Stimulated activated CD4-positive, alpha-beta T cell treated with anti-CD3 and anti-CD28 coated beads, Interleukin-15, amount 100 ng/mL, for 1 hour (primary cell): ENCODE measurements at regions not wholly inside any gene's neighbourhood (a gene's known extent, or its start where the extent isn't known, plus 50 kb on each side); places are given as distances from the start of the nearest gene placed in this dataset.
"Not testable (repeated sequence)": the region's sequence is repeated elsewhere in the genome, so short reads cannot be mapped to it uniquely, and the experiment has no call there.

ENCODE experiments used
- DNase-seq, 2 donors: peaks; one replicate each; pipeline ENCODE4 v3.0.0-alpha.2; 2020; ENCODE audit warnings: low read depth in 1 of 2, low spot score in 1 of 2

DNA sequence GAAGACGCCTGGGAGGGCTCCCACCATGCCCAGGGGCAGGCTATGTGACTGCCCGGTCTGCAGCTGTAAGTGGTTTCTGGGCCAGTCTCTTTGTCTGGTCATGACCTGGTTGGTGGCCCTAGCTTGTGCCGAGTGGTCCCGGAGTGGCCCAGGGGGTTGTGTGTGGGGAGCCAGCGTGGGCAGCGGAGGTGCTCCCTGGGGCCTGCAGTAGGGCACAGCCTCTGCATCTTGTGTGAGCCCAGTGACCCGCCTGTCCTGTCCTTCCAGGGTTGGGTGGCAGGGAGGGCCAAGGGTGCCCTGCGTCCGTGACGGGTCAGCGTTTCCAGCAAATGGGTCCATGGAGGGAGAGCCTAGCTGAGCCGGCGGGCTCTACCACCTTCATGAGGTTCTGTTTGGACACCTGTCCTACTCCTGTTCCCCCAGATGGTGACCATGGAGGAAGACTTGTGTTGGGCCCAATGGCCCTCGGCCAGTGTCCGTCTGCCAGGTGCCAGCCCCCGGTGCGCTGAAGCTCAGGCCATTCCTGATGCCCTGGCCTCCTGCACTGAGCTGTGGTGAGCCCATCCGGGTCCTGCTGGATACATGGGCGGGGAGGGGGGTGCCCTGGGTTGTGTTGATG, 215.4 kb downstream of the SNRPN start:
- DNase-seq: peak in 1 of 2 donors; percentile 1

DNA sequence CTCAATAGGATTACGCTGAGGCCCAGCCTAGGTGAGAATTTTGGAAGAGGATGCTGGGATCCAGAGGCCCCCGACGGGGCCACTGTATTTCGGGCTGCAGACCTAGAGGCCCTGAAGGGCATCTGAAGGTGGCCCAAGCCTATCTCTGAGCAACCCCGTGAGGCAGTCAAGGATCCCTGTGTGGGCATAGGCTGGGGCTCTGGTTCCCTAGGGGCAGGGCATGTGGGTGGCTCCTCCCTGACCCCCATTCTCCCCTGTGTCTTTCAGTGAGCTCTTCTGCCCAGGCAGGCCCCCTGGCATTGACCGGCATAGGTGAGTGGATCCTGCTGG, 216.0 kb downstream of the SNRPN start:
- no peak for DNase-seq

DNA sequence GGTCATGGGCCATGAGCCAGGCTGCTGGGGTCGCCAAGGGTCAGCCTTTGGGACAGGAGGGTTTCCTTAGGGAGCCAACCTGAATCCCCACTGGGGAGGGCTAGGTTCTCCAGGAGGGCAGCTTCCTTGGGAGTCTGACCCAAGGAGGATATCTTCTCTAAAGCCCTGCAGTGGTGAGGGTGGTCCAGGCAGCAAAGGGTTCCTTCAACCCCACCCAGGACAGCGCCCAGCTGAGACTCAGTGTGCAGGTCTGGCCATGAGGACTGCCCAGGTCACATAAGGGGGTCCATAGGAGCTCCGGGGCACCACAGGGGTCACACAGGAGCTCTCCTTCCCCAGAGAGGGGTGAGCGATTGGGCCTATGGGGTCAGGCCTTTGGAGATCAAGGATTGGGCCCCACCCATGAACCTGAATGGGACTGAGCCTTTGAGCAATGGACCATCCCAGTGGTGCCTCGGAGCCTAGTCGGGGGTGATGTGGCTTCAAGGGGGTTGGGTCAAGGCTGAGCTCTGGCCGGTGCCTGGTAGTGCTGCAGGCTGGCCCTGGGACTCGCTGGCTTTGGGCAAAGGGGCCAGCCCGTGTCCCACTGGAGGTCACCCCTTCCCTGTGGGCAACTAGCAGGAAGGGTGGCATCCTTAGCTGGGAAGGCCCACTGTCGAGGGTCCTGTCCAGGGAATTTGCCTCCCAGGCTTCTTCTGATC, 216.5 kb downstream of the SNRPN start:
- DNase-seq: peak in 1 of 2 donors; percentile 1

DNA sequence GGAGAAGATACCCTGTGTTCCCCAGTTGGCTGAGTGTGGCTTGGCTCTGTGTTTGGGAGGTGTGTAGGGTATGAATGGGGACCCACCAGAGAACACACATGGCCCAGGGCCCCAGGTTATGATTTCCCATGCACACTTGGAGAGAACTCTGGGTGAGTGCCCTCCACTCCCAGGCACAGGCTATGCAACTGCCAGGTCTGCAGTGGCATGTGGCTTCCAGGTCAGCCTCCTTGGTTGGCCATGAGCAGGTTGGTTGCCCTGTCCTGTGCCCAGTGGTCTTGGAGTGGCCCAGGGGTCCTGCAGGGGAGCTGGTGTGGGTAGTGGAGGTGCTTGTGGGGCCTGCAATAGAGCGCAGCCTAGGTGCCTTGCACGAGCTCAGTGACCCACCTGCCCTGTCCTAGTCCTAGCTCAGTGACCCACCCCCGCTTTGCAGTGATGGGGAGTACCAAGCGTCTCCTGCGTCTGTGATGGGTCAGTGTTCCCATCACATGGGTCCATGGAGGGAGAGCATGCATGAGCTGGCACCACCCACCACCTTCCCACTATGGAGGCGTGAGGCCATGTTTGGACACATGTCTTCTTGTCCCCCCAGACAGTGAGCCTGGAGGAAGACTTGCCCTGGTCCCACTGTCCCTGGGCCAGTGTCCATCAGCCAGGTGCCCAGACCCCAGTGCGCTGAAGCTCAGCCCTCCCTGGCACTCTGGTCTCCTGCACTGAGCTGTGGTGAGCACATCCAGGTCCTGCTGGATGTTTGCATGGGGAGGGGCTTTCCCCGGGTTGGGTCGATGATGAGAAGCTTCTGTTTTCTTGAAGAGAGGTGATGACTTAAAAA, 217.3 kb downstream of the SNRPN start:
- DNase-seq: peak in 1 of 2 donors; percentile 0

DNA sequence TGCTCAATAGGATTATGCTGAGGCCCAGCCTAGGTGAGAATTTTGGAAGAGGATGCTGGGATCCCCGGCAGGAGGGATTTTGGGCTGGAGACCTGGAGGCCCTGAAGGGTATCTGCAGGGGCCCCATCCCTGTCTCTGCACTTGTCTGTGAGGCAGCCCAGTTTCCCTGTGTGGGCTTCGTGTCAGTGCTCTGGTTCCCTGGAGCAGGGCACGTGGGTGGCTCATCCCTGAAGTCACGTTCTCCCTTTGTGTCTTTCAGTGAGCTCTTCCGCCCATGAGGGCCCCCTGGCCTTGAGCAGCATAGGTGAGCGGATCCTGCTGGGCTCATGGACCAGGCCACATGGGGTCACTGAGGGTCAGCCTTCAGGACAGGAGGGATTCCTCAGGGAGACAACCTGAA, 217.9 kb downstream of the SNRPN start:
- DNase-seq: no peak

DNA sequence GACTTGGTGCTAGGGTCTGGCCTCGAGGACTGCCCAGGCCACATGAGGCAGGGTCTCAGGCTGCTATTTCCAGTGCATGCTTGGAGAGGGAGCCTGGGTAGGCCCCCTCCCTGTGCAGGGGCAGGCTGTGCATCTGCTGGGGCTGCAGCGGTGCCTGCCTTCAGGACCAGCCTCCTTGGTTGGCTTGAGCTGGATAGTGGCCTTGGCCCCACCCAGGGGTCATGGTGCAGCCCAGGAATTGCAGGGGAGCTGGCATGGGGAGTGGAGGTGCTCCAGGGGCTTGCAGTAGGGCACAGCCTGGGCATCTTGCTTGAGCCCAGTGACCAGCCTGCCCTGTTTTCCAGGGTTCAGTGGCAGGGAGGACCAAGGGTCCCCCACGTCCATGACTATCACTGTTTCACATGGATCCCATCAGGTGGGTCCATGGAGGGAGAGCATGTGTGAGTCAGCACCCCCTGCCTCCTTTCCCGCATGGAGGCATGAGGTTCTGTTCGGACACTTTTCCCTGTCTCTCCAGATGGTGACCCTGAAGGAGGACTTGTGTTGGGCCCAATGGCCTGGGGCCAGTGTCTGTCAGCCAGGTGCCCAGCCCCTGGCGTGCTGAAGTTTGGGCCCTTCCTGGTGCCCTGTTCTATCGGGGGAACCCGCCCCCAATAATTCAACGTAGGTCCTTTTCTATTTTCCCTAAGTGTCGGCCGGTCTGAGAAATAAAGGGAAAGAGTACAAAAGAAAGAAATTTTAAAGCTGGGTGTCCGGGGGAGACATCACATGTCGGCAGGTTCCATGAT, 218.6 kb downstream of the SNRPN start:
- peak in 1 of 2 donors; percentile 1 for DNase-seq

DNA sequence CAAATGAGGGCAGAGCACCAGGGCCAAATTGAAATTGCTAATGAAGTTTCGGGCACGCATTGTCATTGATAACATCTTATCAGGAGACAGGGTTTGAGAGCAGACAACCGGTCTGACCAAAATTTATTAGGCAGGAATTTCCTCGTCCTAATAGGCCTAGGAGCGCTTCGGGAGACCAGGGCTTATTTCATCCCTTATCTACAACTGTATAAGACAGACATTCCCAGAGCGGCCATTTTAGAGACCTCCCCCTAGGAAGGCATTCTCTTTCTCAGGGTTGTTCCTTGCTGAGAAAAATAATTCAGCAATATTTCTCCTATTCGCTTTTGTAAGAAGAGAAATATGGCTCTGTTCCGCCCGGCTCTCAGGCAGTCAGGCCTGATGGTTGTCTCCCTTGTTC, 219.4 kb downstream of the SNRPN start:
- not testable (repeated sequence) for DNase-seq

DNA sequence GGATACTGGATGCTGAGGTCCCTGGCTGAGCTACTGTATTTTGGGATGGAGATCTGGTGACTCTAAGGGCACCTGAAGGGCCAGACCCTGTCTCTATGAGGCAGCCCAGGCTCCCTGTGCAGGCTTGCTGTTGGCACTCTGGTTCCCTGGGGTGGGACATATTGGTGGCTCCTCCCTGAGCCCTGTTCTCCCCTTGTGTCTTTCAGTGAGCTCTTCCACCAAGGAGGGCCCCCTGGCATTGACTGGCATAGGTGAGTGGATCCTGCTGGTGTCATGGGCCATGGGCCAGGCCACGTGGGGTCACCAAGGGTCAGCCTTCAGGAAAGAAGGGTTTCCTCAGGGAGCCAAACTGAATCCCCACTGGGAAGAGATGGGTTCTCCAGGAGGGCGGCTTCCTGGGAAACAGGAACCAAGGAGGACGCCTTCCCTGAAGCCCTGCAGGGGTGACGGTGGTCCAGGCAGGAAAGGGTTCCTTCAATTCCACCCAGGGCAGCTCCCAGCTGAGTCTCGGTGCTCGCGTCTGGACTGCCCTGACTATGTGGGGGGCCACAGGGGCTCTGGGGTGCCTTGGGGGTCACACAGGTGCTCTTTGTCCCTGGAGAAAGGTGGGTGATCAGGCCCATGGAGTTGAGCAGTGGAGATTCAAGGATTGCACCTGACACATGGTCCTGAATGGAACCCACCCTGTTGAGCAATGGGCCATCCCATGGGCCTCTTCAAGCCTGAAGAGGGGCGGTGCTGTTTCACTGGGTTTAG, 220.4 kb downstream of the SNRPN start:
- DNase-seq: no peak

DNA sequence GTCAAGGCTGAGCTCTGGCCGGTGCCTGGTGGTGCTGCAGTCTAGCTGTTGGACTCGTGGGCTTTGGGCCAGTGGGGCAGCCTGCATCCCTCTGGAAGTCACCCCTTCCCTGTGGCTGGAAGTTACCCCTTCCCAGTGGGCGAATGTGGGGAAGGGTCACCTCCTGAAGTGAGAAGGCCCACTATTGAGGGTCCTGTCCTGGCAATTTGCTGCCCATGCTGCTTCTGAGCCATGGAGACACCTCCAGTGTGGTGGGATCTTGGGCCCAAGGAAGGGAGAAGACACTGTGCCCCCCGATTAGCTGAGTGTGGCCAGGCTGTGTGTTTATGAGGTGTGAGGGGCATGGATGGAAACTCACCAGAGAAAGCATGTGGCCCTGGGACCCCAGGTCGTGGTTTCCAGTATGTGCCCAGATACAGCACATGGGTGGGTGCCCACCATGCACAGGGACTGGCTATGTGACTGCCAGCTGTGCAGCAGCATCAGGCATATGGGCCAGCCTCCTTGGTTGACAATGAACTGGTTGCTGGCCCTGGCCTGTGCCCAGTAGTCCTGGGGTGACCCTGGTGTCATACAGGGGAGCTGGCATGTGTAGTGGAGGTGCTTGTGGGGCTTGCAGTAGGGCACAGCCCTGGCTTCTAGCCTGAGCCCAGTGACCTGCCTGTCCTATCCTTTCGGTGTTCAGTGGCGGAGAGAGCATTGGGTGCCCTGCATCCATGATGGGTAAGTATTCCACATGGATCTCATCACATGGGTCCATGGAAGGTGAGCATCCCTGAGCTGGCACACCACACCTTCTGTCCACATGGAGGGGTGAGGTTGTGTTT, 221.2 kb downstream of the SNRPN start:
- DNase-seq: peak in 1 of 2 donors; percentile 0

DNA sequence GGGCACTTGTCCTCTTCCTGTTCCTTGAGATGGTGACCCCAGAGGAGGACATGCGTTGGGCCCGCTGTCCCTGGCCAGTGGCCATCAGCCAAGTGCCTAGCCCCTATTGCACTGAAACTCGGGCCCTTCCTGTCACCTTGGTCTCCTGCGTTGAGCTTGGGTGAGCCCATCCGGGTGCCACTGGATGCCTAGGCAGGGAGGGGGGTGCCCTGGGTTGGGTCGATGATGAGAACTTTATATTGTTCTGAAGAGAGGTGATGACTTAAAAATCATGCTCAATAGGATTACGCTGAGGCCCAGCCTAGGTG, 221.8 kb downstream of the SNRPN start:
- DNase-seq: no peak

DNA sequence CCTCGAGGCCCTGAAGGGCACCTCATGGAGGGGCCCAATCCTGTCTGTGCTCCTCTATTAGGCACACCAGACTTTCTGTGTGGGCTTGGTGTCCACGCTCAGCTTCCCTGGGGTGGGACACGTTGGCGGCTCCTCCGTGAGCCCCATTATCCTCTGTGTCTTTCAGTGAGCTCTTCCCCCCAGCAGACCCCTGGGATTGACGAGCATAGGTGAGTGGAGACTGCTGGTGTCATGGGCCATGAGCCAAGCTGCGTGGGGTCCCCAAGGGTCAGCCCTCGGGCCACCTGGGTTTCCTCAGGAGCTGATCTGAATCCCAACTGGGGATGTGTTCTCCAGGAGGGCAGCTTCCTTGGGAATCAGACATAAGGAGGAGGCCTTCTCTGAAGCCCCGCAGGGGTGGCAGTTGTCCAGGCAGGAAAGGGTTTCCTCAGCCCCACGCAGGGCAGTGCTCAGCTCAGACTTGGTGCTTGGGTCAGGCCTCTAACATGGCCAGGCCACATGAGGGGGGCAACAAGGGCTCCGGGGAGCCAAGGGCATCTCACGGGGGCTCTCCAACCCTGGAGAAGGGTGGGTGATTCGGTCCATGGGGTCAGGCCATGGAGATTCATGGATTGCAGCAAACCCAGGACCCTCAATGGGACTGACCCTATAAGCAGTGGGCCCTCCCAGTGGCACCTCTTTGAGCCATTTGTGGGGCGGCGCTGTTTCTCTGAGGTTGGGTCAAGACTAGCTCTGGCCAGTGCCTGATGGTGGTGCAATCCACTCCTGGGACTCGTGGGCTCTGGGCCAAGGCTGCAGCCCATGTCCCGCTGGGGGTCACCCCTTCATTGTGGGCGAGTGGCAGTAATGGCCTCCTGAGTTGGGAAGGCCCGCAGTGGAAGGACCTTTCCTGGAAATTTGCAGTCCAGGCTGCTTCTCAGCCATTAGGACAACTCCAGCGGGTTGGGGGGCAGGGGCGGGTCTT, 222.5 kb downstream of the SNRPN start:
- DNase-seq: peak in 1 of 2 donors; percentile 0

DNA sequence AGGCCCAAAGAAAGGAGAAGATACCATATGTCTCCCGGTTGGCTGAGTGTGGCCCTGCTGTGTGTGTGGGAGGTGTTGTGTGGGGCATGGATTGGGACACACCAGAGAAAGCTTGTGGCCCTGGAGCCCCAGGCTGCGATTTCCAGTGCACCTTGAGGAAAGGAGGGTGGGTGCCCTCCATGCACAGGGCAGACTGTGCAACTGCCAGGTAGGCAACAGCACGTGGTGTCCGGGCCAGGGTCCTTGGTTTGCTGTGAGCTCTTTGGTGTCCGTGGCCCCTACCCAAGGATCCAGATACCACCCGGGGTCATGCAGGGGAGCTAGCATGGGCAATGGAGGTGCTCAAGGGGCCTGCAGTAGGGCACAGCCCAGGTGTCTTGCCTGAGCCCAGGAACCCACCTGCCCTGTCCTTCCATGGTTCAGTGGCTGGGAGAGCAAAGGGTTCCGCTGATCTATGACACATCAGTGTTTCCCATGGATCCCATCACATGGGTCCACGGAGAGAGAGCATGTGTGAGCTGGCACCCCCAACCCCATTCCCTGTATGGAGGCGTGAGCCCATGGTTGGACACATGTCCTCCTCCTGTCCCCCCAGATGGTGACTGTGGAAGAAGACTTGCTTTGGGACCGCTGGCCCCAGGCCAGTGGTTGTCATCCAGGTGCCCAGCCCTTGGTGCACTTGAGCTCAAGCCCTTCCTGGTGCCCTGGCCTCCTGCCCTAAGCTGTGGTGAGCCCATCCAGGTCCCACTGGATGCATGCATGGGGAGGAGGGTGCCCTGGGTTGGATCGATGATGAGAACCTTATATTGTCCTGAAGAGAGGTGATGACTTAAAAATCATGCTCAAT, 223.4 kb downstream of the SNRPN start:
- DNase-seq: no peak

DNA sequence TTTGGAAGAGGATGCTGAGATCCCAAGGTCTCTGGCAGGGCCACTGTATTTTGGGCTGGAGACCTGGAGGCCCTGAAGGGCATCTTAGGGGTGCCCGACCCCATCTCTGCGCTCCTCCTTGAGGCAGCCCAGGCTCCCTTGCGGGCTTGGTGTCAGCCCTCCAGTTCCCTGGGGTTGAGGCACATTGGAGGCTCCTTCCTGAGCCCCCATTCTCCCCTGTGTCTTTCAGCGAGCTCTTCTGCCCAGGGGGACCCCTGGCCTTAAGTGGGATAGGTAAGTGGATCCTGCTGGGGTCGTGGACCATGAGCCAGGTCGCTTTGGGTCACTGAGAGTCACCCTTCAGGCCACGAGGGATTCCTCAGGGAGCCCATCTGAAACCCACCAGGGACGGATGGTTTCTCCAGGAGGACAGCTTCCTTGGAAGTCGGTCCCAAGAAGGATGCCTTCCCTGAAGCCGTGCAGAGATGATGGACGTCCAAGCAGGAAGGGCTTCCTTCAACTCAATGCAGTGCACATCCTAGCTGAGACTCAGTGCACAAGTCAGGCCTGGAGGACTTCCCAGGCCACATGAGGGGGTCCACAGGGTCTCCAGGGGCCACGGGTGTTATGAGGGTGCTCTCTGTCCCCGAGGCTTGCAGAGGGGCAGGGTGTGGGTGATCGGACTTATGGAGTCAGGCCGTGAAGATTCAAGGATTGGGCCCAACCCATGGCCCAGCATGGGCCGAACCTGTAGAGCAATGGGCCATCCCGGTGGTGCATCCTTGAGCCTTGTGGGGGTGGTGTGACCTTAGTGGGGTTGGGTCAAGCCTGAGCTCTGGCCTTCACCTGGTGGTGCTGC, 224.3 kb downstream of the SNRPN start:
- DNase-seq: no peak

DNA sequence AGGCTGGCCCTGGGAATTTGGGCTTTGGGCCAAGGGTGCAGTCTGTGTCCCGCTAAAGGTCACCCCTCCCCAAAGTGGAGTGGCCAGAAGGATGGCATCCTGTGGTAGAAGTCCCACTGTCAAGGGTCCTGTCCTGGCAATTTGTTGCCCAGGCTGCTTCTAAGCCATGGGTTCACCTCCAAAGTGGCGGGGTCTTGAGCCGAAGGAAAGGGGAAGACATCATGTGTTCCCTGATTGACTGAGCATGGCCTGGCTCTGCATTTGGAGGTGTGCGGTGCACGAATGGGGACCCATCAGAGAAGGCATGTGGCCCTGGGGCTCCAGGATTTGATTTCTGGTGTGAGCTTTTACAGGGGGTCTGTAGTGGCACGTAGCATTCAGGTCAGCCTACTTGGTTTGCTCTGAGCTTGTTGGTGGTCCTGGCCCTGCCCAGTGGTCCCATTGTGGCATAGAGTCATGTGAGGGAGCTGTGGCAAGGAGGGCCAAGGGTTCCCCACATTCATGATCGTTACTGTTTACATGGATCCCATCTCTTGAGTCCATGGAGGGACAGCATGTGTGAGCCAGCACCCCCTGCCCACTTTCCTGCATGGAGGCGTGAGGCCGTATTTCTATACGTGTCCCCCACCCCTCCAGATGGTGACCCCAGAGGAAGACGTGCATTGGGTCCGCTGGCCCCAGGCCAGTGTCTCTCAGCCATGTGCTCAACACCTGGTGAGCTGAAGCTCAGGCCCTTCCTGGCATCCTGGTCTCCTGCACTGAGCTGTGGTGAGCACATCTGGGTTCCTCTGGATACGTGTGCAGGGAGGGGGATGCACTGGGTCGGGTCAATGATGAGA, 225.1 kb downstream of the SNRPN start:
- DNase-seq: no peak

DNA sequence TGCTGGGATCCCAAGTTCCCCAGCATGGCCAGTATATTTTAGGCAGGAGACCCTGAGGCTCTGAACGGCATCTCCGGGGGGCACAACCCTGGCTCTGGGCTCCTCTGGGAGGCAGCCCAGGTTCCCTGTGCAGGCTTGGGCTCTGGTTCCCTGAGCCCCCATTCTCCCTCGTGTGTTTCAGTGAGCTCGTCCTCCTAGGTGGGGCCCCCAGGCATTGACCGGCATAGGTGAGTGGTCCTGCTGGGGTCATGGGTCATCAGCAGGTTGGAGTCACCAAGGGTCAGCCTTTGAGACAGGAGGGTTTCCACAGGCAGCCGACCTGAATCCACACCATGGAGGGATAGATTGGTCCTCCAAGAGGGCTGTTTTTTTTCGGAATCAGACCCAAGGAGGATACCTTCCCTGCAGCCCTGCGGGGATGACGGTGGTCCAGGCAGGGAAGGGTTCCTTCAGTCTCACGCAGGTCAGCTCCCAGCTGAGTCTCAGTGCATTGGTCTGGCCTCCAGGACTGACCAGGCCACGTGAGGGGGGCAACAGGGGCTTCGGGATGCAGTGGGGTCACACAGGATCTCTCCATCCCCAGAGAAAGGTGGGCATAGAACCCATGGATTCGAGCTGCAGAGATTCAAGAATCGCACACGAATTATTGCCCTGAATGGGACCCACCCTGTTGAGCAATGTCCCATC, 226.0 kb downstream of the SNRPN start:
- DNase-seq: peak in 1 of 2 donors; percentile 0
